ENCODE measurements at regions not wholly inside any gene's neighbourhood (a gene's known extent, or its start where the extent isn't known, plus 50 kb on each side); places are given as distances from the start of the nearest gene placed in this dataset.
"Not testable (repeated sequence)": the region's sequence is repeated elsewhere in the genome, so short reads cannot be mapped to it uniquely, and the experiment has no call there.

DNA sequence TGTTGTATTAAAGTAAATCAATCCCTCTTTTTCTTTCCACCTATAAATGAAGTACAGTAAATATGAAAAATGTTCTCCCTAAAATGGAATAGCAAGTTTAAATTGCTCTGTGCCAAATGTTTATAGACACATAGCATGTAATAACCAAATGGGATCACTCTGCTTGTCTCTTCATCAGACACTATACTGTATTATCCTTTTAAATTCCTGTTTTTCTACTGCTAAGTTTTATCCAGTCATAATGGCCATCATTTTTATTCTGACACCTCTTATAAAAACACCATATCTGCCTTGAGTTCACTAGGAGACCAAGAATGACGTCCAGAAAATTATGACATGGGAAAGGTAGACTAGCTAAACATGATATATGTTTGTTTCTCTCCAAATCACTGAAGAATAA is 252.8 kb downstream of the CAAP1 start:
- no peaks in the 10 kb centered on the region for H3K36me3 ChIP-seq
- no peaks in the 10 kb centered on the region for H3K9me3 ChIP-seq (replicated peaks)
- no peaks in the 10 kb centered on the region for H3K4me1 ChIP-seq
- intact Hi-C loops (cut with micrococcal nuclease): no loop called here
- H3K27me3 ChIP-seq (ENCODE audit: low read depth): no peaks in the 10 kb centered on the region
- no peak for DNase-seq
- H3K4me3 ChIP-seq: no peak overlapping the region
- no peak overlapping the region for H3K27ac ChIP-seq (replicated peaks)
- TF ChIP-seq, protein P1, sequence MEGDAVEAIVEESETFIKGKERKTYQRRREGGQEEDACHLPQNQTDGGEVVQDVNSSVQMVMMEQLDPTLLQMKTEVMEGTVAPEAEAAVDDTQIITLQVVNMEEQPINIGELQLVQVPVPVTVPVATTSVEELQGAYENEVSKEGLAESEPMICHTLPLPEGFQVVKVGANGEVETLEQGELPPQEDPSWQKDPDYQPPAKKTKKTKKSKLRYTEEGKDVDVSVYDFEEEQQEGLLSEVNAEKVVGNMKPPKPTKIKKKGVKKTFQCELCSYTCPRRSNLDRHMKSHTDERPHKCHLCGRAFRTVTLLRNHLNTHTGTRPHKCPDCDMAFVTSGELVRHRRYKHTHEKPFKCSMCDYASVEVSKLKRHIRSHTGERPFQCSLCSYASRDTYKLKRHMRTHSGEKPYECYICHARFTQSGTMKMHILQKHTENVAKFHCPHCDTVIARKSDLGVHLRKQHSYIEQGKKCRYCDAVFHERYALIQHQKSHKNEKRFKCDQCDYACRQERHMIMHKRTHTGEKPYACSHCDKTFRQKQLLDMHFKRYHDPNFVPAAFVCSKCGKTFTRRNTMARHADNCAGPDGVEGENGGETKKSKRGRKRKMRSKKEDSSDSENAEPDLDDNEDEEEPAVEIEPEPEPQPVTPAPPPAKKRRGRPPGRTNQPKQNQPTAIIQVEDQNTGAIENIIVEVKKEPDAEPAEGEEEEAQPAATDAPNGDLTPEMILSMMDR (IDR thresholded peaks at IDR 0.05; ENCODE audit: borderline replicate concordance): no peak

DNA sequence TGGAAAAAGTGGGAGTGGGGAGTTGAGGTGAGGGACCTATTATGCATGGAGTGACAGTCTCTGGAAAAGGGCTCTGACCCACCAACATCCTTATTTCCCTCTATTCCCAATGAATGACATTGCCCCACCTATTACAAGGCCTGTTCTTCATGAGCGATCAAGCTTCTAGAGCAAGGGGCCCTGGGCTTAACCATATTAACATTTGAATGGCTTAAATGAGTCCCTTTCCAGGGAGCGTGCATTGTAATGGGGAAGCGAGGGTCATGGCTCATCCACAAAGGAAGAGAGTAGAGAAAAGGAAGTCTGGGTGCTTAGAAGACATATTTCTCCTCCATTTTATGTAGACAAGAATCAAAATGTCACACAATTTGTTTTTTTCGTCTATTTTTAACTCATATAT is 255.5 kb downstream of the CAAP1 start:
- H3K27me3 ChIP-seq (ENCODE audit: low read depth): no peaks in the 10 kb centered on the region
- intact Hi-C loops (cut with micrococcal nuclease): no loop called here
- DNase-seq: no peak

DNA sequence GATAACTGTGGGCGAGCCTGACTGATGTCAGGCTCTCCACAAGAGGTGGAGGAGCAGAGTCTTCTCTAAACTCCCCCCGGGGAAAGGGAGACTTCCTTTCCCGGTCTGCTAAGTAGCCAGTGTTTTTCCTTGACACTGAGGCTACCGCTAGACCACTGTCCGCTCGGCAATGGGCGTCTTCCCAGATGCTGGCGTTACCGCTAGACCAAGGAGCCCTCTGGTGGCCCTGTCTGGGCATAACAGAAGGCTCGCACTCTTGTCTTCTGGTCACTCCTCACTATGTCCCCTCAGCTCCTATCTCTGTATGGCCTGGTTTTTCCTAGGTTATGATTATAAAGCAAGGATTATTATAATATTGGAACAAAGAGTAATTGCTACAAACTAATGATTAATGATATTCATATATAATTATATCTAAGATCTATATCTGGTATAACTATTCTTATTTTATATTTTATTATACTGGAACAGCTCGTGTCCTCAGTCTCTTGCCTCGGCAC is 278.7 kb downstream of the CAAP1 start:
- intact Hi-C loops (cut with micrococcal nuclease); H3K9me3 ChIP-seq (replicated peaks); H3K27ac ChIP-seq (replicated peaks): not testable (repeated sequence)

More for the DNA sequence above, 255.5 kb downstream of the CAAP1 start:
- Histone ChIP-seq H3K4me1 (no peaks in the 10 kb centered on the region), H3K9me3 (replicated peaks) (no peaks in the 10 kb centered on the region), H3K4me3 (no peak overlapping the region), H3K27ac (replicated peaks) (no peak overlapping the region), H3K36me3 (no peaks in the 10 kb centered on the region)
- TF ChIP-seq, protein P1 (IDR thresholded peaks at IDR 0.05; ENCODE audit: borderline replicate concordance): no peak

DNA sequence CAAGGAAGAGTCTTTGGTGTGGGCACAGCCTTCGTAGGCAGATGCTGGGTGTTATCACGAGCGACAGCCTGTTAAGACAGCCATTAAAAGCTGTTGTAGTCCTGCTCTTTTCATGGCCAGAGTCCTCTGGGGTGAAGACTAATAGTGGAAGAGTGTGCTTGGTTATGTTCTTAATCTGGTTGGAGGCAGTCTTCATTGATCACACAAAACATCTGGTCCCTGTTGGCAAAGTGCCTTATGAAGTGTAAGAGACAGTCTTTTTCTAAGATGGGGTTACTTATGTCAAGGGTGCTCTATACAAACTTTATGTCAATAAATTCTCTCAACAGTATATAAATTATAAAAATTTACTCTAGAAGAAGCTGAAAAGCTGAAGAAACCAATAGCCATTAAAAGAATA is 280.4 kb downstream of the CAAP1 start:
- DNase-seq: no peak

More for the DNA sequence above, 278.7 kb downstream of the CAAP1 start:
- not testable (repeated sequence) for H3K27me3 ChIP-seq (ENCODE audit: low read depth); H3K4me3 ChIP-seq; H3K4me1 ChIP-seq; DNase-seq; H3K36me3 ChIP-seq
- TF ChIP-seq, protein P1 (IDR thresholded peaks at IDR 0.05; ENCODE audit: borderline replicate concordance): peak; percentile 21

DNA sequence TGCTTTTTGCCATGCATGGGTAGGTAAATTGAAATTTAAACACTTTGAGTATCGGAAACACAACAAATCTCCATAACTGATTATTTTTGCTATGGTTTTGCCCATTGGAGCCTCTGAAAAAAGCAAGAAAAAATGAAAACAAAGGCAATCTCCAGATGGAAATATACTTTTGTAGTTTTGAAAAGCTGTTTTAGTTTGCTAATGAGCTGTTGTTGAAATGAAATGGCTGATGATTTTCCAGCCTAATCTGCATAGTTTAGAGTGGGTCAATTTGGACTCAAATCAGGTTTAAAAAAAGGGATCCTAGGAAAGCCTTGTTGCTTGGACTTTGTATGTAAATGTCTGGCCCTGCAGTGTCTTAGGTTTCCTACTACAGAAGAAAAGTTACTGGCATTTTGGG is 285.8 kb downstream of the CAAP1 start:
- DNase-seq: no peak
- intact Hi-C loops (cut with micrococcal nuclease): no loop called here
- TF ChIP-seq, protein P1 (IDR thresholded peaks at IDR 0.05; ENCODE audit: borderline replicate concordance): no peak

More for the DNA sequence above, 280.4 kb downstream of the CAAP1 start:
- no peak overlapping the region for H3K27ac ChIP-seq (replicated peaks)
- H3K36me3 ChIP-seq: no peaks in the 10 kb centered on the region
- TF ChIP-seq, protein P1 (IDR thresholded peaks at IDR 0.05; ENCODE audit: borderline replicate concordance): no peak
- H3K4me1 ChIP-seq: no peaks in the 10 kb centered on the region
- no peaks in the 10 kb centered on the region for H3K9me3 ChIP-seq (replicated peaks)
- no peak overlapping the region for H3K4me3 ChIP-seq
- H3K27me3 ChIP-seq (ENCODE audit: low read depth): no peaks in the 10 kb centered on the region
- intact Hi-C loops (cut with micrococcal nuclease): no loop called here

More for the DNA sequence above, 285.8 kb downstream of the CAAP1 start:
- H3K27ac ChIP-seq (replicated peaks): no peak overlapping the region
- H3K4me1 ChIP-seq: no peaks in the 10 kb centered on the region
- no peaks in the 10 kb centered on the region for H3K9me3 ChIP-seq (replicated peaks)
- H3K36me3 ChIP-seq: no peaks in the 10 kb centered on the region
- no peaks in the 10 kb centered on the region for H3K27me3 ChIP-seq (ENCODE audit: low read depth)
- H3K4me3 ChIP-seq: no peak overlapping the region
